Natural killer cell (primary cell): ENCODE measurements at regions not wholly inside any gene's neighbourhood (a gene's known extent, or its start where the extent isn't known, plus 50 kb on each side); places are given as distances from the start of the nearest gene placed in this dataset.

Experiments
- ATAC-seq, 3 donors: fragments of 150-1000 bp in 2 of 3; fragments of 200-7000 bp in 1 of 3; cut with Tn5 transposase; 1 replicate in 1 of 3; 2 replicates in 2 of 3; pipeline ENCODE4 v1.10.0; 2021; ENCODE audit warnings: mild to moderate bottlenecking in 2 of 3, moderate library complexity in 2 of 3
- DNase-seq, 2 donors: peaks; one replicate each; pipeline versions ENCODE4 v3.0.0 to v3.0.0-alpha.2; 2013 to 2021; ENCODE audit warnings: mixed read lengths in 1 of 2
- H3K27ac ChIP-seq: one replicate; pipeline ENCODE4 v1.5.1; 2013; ENCODE audit warnings: mild to moderate bottlenecking, low read length
- H3K27me3 ChIP-seq: one replicate; pipeline ENCODE4 v1.6.1; 2013; ENCODE audit warnings: low read length; ENCODE audit not compliant: control insufficient read depth, insufficient read depth
- H3K36me3 ChIP-seq: one replicate; pipeline ENCODE4 v1.6.1; 2013; ENCODE audit warnings: low read length; ENCODE audit not compliant: control insufficient read depth, insufficient read depth
- H3K4me1 ChIP-seq: one replicate; pipeline ENCODE4 v1.6.1; 2013; ENCODE audit warnings: low read length; ENCODE audit not compliant: control insufficient read depth, insufficient read depth
- H3K4me3 ChIP-seq: one replicate; pipeline ENCODE4 v1.5.1; 2013; ENCODE audit warnings: low read length
- H3K9me3 ChIP-seq: one replicate; pipeline ENCODE4 v1.6.1; 2013; ENCODE audit warnings: low read length; ENCODE audit not compliant: control insufficient read depth, insufficient read depth
- H3K27ac Mint-ChIP-seq, 2 donors: one replicate each; pipeline ENCODE4 v1.8.0; 2022; ENCODE audit warnings: mild to moderate bottlenecking in 2 of 2, mixed read lengths in 2 of 2, moderate library complexity in 1 of 2
- H3K27me3 Mint-ChIP-seq, 2 donors: one replicate each; pipeline ENCODE4 v1.8.0; 2022; ENCODE audit warnings: low read depth in 2 of 2, mixed read lengths in 2 of 2
- H3K36me3 Mint-ChIP-seq: one replicate; pipeline ENCODE4 v1.8.0; 2022; ENCODE audit warnings: mixed read lengths
- H3K4me1 Mint-ChIP-seq, 2 donors: one replicate each; pipeline ENCODE4 v1.8.0; 2022; ENCODE audit warnings: mixed read lengths in 2 of 2
- H3K4me3 Mint-ChIP-seq: one replicate; pipeline ENCODE4 v1.8.0; 2022; ENCODE audit warnings: mild to moderate bottlenecking, moderate library complexity, mixed read lengths
- H3K9me3 Mint-ChIP-seq, 2 donors: one replicate each; pipeline ENCODE4 v1.8.0; 2022; ENCODE audit warnings: mixed read lengths in 2 of 2
- WGBS: methylation state at CpG from one replicate; pipeline ENCODE4 v1.1.7; 2013; ENCODE audit warnings: missing lambda C conversion rate; ENCODE audit not compliant: insufficient coverage; 5-methylcytosine and 5-hydroxymethylcytosine counted together
- intact Hi-C: fragments of 100-400 bp; cut with micrococcal nuclease; formaldehyde crosslinking; loops from one replicate; pipeline ENCODE4 v1.14.2; 2022
- TF ChIP-seq, protein P1 (sequence below): fragments of 200-600 bp; IDR thresholded peaks from one replicate; pipeline ENCODE4 v1.8.0; 2022; ENCODE audit warnings: antibody characterized with exemption

DNA sequence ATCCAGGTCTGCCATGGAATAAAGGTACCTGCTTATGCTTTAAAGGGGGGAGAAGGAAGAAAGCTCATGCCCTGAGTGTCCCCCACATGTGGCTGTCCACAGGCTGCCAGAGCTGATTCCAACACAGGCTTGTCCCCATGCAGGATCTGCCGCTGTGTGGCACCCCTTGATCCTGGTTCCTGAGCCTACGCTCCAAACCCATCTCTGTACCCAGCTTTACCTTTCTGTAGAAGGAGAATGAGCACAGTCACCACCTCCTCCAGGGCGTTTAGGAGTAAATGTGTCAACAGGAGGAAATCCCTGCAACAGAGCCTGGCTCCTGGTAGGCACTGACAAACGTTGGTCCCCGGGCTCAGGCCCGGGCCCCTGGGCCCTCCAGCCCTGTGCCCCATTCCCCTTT, 175.6 kb downstream of the RBFOX3 start:
- H3K36me3 Mint-ChIP-seq: no peaks in the 10 kb centered on the region
- no peaks in the 10 kb centered on the region for H3K27me3 ChIP-seq
- no peaks in the 10 kb centered on the region for H3K36me3 ChIP-seq
- H3K27ac Mint-ChIP-seq: no peak overlapping the region
- no peaks in the 10 kb centered on the region for H3K9me3 Mint-ChIP-seq
- DNase-seq (no peak), ATAC-seq (no peak)
- 72% methylated on average over 6 of the region's 6 CpGs for WGBS
- H3K4me1 Mint-ChIP-seq: peaks cover 0 to 8% of the 10 kb centered on the region in 2 donors
- H3K27ac ChIP-seq: no peak overlapping the region
- H3K4me3 Mint-ChIP-seq: no peak overlapping the region
- H3K4me3 ChIP-seq: no peak overlapping the region
- no peaks in the 10 kb centered on the region for H3K27me3 Mint-ChIP-seq
- TF ChIP-seq, protein P1, sequence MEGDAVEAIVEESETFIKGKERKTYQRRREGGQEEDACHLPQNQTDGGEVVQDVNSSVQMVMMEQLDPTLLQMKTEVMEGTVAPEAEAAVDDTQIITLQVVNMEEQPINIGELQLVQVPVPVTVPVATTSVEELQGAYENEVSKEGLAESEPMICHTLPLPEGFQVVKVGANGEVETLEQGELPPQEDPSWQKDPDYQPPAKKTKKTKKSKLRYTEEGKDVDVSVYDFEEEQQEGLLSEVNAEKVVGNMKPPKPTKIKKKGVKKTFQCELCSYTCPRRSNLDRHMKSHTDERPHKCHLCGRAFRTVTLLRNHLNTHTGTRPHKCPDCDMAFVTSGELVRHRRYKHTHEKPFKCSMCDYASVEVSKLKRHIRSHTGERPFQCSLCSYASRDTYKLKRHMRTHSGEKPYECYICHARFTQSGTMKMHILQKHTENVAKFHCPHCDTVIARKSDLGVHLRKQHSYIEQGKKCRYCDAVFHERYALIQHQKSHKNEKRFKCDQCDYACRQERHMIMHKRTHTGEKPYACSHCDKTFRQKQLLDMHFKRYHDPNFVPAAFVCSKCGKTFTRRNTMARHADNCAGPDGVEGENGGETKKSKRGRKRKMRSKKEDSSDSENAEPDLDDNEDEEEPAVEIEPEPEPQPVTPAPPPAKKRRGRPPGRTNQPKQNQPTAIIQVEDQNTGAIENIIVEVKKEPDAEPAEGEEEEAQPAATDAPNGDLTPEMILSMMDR: no peak
- intact Hi-C loops: no loop called here
- no peaks in the 10 kb centered on the region for H3K9me3 ChIP-seq
- H3K4me1 ChIP-seq: no peaks in the 10 kb centered on the region

DNA sequence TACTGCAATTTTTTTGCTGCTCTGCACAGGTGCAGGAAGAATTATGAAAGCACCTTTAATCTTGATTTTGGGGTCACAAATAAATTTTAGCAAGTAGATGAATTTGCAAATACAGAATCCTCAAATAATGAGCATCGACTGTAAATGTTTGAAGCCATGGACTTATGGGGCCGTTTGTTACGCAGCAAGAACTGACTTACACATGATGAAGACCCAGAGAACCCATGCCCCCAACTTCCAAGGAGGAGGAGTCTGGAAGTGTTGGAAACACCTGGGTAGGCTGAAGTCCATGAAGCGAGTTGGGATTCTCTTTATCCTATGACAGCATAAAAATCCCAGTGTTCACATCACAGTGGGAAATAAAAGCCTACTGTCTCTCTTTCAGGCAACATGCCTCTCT, 176.6 kb downstream of the RBFOX3 start:
- H3K36me3 ChIP-seq: no peaks in the 10 kb centered on the region
- Mint-ChIP-seq H3K27me3 (no peaks in the 10 kb centered on the region), H3K4me1 (peaks cover 0 to 5% of the 10 kb centered on the region in 2 donors), H3K36me3 (no peaks in the 10 kb centered on the region), H3K4me3 (no peak overlapping the region), H3K9me3 (no peaks in the 10 kb centered on the region), H3K27ac (no peak overlapping the region)
- no peak overlapping the region for H3K4me3 ChIP-seq
- intact Hi-C loops: no loop called here
- no peaks in the 10 kb centered on the region for H3K27me3 ChIP-seq
- no peak for DNase-seq
- no peak for ATAC-seq
- no peaks in the 10 kb centered on the region for H3K4me1 ChIP-seq
- 98% methylated on average over 4 of the region's 4 CpGs for WGBS
- H3K27ac ChIP-seq: no peak overlapping the region
- no peaks in the 10 kb centered on the region for H3K9me3 ChIP-seq
- TF ChIP-seq, protein P1: no peak

DNA sequence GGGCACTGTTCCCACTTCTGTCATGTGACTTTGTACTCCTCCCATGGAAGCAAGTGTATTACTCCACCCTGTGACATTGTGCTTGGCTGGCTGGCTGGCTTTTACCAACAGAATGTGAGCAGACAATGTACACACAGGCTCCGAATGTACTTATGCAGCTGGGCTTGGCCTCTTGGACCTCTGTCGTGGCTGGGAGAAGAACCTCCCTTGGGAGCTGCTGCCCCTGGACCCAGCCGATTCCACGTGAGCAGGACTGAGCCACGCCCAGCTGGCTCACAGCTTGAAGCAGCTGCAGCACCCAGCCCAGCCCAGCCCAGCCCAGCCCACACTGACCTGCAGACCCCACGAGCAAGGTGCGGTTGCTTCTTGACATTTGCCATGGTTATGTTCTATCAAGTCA, 177.5 kb downstream of the RBFOX3 start:
- ATAC-seq: no peak
- intact Hi-C loops: no loop called here
- H3K36me3 Mint-ChIP-seq: no peaks in the 10 kb centered on the region
- no peaks in the 10 kb centered on the region for H3K9me3 Mint-ChIP-seq
- H3K36me3 ChIP-seq: no peaks in the 10 kb centered on the region
- WGBS: 76% methylated on average over 7 of the region's 7 CpGs
- TF ChIP-seq, protein P1: no peak
- DNase-seq: no peak
- no peaks in the 10 kb centered on the region for H3K27me3 Mint-ChIP-seq
- no peak overlapping the region for H3K27ac ChIP-seq
- no peaks in the 10 kb centered on the region for H3K9me3 ChIP-seq
- no peak overlapping the region for H3K4me3 Mint-ChIP-seq
- no peak overlapping the region for H3K27ac Mint-ChIP-seq
- H3K4me1 Mint-ChIP-seq: peaks cover 0 to 5% of the 10 kb centered on the region in 2 donors
- no peaks in the 10 kb centered on the region for H3K4me1 ChIP-seq
- no peak overlapping the region for H3K4me3 ChIP-seq
- no peaks in the 10 kb centered on the region for H3K27me3 ChIP-seq

DNA sequence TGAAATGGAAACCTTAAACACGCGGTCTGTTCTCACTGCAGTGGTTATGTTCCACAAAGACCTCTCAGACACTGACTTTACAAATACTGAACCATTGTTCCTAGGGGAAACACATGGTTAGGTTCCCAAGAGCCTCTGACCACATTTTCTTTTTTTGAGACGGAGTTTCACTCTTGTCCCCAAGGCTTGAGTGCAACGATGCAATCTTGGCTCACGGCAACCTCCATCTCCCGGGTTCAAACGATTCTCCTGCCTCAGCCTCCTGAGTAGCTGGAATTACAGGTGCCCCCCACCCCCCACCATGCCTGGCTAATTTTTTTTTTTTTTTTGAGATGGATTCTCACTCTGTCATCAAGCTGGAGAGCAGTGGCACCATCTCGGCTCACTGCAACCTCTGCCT, 179.7 kb downstream of the RBFOX3 start:
- ATAC-seq: no peak
- TF ChIP-seq, protein P1: no peak
- no peaks in the 10 kb centered on the region for H3K27me3 ChIP-seq
- no peak overlapping the region for H3K4me3 ChIP-seq
- H3K27ac ChIP-seq: no peak overlapping the region
- Mint-ChIP-seq H3K4me3 (no peak overlapping the region), H3K27me3 (no peaks in the 10 kb centered on the region), H3K4me1 (peaks cover 0 to 1% of the 10 kb centered on the region in 2 donors), H3K36me3 (no peaks in the 10 kb centered on the region), H3K9me3 (no peaks in the 10 kb centered on the region), H3K27ac (no peak overlapping the region)
- WGBS: 83% methylated on average over 8 of the region's 8 CpGs
- no peaks in the 10 kb centered on the region for H3K4me1 ChIP-seq
- no peaks in the 10 kb centered on the region for H3K36me3 ChIP-seq
- intact Hi-C loops: no loop called here
- no peaks in the 10 kb centered on the region for H3K9me3 ChIP-seq
- DNase-seq: no peak
